Gastrocnemius medialis (tissue), 4 donors: ENCODE measurements at regions not wholly inside any gene's neighbourhood (a gene's known extent, or its start where the extent isn't known, plus 50 kb on each side); places are given as distances from the start of the nearest gene placed in this dataset.

Experiments
- ATAC-seq, 2 donors: fragments of 150-250 bp; one replicate each; pipeline ENCODE4 v1.9.1; 2016
- DNase-seq, 2 donors: peaks; one replicate each; pipeline ENCODE4 v3.0.0-alpha.2; 2019
- H3K27ac ChIP-seq, 4 donors: fragments of 200-600 bp; sonication (generic); 1 replicate in 1 of 4; 2 replicates in 3 of 4; pipeline ENCODE4 v1.5.1; 2016 to 2018; ENCODE audit warnings: mild to moderate bottlenecking in 2 of 4, moderate library complexity in 1 of 4
- H3K27me3 ChIP-seq, 3 donors: fragments of 200-600 bp; sonication (generic) in 2 of 3; 1 replicate in 1 of 3; 2 replicates in 2 of 3; pipeline versions ENCODE4 v1.5.1 to v1.6.0; 2016 to 2019; ENCODE audit warnings: mild to moderate bottlenecking in 1 of 3, moderate library complexity in 1 of 3
- H3K36me3 ChIP-seq, 2 donors: fragments of 200-600 bp; sonication (generic) in 1 of 2; one replicate each; pipeline ENCODE4 v1.5.1; 2017 to 2018
- H3K4me1 ChIP-seq, 2 donors: fragments of 200-600 bp; sonication (generic) in 1 of 2; one replicate each; pipeline ENCODE4 v1.5.1; 2016 to 2017; ENCODE audit warnings: mild to moderate bottlenecking in 2 of 2
- H3K4me3 ChIP-seq, 4 donors: fragments of 200-600 bp; sonication (generic) in 3 of 4; 1 replicate in 1 of 4; 2 replicates in 3 of 4; pipeline ENCODE4 v1.5.1; 2016 to 2019; ENCODE audit warnings: mild to moderate bottlenecking in 2 of 4
- H3K9me3 ChIP-seq, 3 donors: fragments of 200-600 bp; sonication (generic) in 2 of 3; 1 replicate in 1 of 3; 2 replicates in 2 of 3; pipeline ENCODE4 v1.5.1; 2016 to 2019
- CTCF ChIP-seq, 5 experiments: fragments of 450-650 bp in 3 of 5; fragments of 200-600 bp in 2 of 5; sonication (generic) in 2 of 5; IDR thresholded peaks in 4 of 5; conservative IDR thresholded peaks in 1 of 5; 1 replicate in 4 of 5; 2 replicates in 1 of 5; pipeline ENCODE4 v1.5.1; 2016 to 2019; ENCODE audit warnings: antibody characterized with exemption in 5 of 5, mild to moderate bottlenecking in 3 of 5, moderate library complexity in 3 of 5
- POLR2A ChIP-seq, 2 donors: fragments of 450-650 bp; IDR thresholded peaks; one replicate each; pipeline ENCODE4 v1.6.1; 2017; ENCODE audit warnings: antibody characterized with exemption in 2 of 2, mild to moderate bottlenecking in 2 of 2, moderate library complexity in 2 of 2
- in situ Hi-C, 4 donors: fragments of 200-750 bp; cut with MboI; loops; one replicate each; pipeline versions ENCODE4 v1.15.0 to v1.8.0; 2017; ENCODE audit warnings: low sequenced_read_pairs in 4 of 4
- intact Hi-C: fragments of 100-400 bp; cut with DNase I; formaldehyde crosslinking; loops from one replicate; pipeline ENCODE4 v1.15.1; 2023; ENCODE audit warnings: low total_unique reads

GRCh38 chr15:46569781-46570180, 935.0 kb downstream of the SQOR start:
- Histone ChIP-seq H3K4me3 (no peak overlapping the region), H3K27ac (no peak overlapping the region), H3K27me3 (no peaks in the 10 kb centered on the region), H3K36me3 (no peaks in the 10 kb centered on the region), H3K9me3 (no peaks in the 10 kb centered on the region), H3K4me1 (no peaks in the 10 kb centered on the region)
- intact Hi-C loops = no loop called here
- TF ChIP-seq POLR2A (IDR thresholded peaks at IDR 0.05) (no peak), CTCF (IDR thresholded peaks at IDR 0.05 in 4 of 5, conservative IDR thresholded peaks at IDR 0.05 in 1 of 5) (no peak)
- no peak for ATAC-seq
- in situ Hi-C loops = no loop called here
- DNase-seq = no peak

- in situ Hi-C loops (no loop called here), intact Hi-C loops (no loop called here)
- Histone ChIP-seq H3K36me3 (no peaks in the 10 kb centered on the region), H3K27ac (no peak overlapping the region), H3K4me1 (no peaks in the 10 kb centered on the region), H3K27me3 (no peaks in the 10 kb centered on the region), H3K4me3 (no peak overlapping the region), H3K9me3 (no peaks in the 10 kb centered on the region)
- ATAC-seq = no peak
- DNase-seq = no peak
- no peak for TF ChIP-seq CTCF (IDR thresholded peaks at IDR 0.05 in 4 of 5, conservative IDR thresholded peaks at IDR 0.05 in 1 of 5)
- TF ChIP-seq POLR2A (IDR thresholded peaks at IDR 0.05) = no peak
Measured at GRCh38 chr15:46576646-46577395, 942.0 kb downstream of the SQOR start.

- DNase-seq (no peak), ATAC-seq (no peak)
- in situ Hi-C loops (no loop called here), intact Hi-C loops (no loop called here)
- Histone ChIP-seq H3K27ac (no peak overlapping the region), H3K27me3 (no peaks in the 10 kb centered on the region), H3K9me3 (no peaks in the 10 kb centered on the region), H3K36me3 (no peaks in the 10 kb centered on the region), H3K4me1 (no peaks in the 10 kb centered on the region), H3K4me3 (no peak overlapping the region)
- TF ChIP-seq CTCF (IDR thresholded peaks at IDR 0.05 in 4 of 5, conservative IDR thresholded peaks at IDR 0.05 in 1 of 5) (no peak), POLR2A (IDR thresholded peaks at IDR 0.05) (no peak)
Measured at GRCh38 chr15:46577767-46578166, 942.9 kb downstream of the SQOR start.

- Histone ChIP-seq H3K9me3 (no peaks in the 10 kb centered on the region), H3K36me3 (no peaks in the 10 kb centered on the region), H3K4me1 (no peaks in the 10 kb centered on the region), H3K27me3 (no peaks in the 10 kb centered on the region), H3K4me3 (no peak overlapping the region), H3K27ac (no peak overlapping the region)
- intact Hi-C loops (no loop called here), in situ Hi-C loops (no loop called here)
- TF ChIP-seq POLR2A (IDR thresholded peaks at IDR 0.05) = no peak
- no peak for TF ChIP-seq CTCF (IDR thresholded peaks at IDR 0.05 in 4 of 5, conservative IDR thresholded peaks at IDR 0.05 in 1 of 5)
- ATAC-seq (no peak), DNase-seq (no peak)
Measured at GRCh38 chr15:46580487-46580886, 945.7 kb downstream of the SQOR start.

- Histone ChIP-seq H3K9me3 (no peaks in the 10 kb centered on the region), H3K27me3 (no peaks in the 10 kb centered on the region), H3K27ac (no peak overlapping the region), H3K4me1 (no peaks in the 10 kb centered on the region), H3K4me3 (no peak overlapping the region), H3K36me3 (no peaks in the 10 kb centered on the region)
- intact Hi-C loops = no loop called here
- TF ChIP-seq CTCF (IDR thresholded peaks at IDR 0.05 in 4 of 5, conservative IDR thresholded peaks at IDR 0.05 in 1 of 5) (no peak), POLR2A (IDR thresholded peaks at IDR 0.05) (no peak)
- DNase-seq (no peak), ATAC-seq (no peak)
- in situ Hi-C loops = no loop called here
Measured at GRCh38 chr15:46580924-46581323, 946.1 kb downstream of the SQOR start.
